Mesendoderm (in vitro differentiated cells): ENCODE measurements at regions not wholly inside any gene's neighbourhood (a gene's known extent, or its start where the extent isn't known, plus 50 kb on each side); places are given as distances from the start of the nearest gene placed in this dataset.
A peak's percentile ranks its signal among the peaks of the same experiment; 100 is the strongest.

ENCODE experiments used
- DNase-seq: peaks from one replicate; pipeline ENCODE4 v3.0.0; 2013
- H2AK5ac ChIP-seq: 2 replicates; pipeline ENCODE4 v1.6.1; 2013; ENCODE audit warnings: low read length, inconsistent platforms
- H2BK120ac ChIP-seq: 2 replicates; pipeline ENCODE4 v1.6.1; 2013; ENCODE audit warnings: low read depth, mild to moderate bottlenecking, low read length, moderate library complexity, mixed read lengths
- H2BK15ac ChIP-seq: replicated peaks from 2 replicates; pipeline ENCODE4 v1.6.1; 2013; ENCODE audit warnings: low read depth, mild to moderate bottlenecking, moderate library complexity
- H2BK5ac ChIP-seq: 2 replicates; pipeline ENCODE4 v1.6.1; 2013; ENCODE audit warnings: low read length, inconsistent platforms
- H3K18ac ChIP-seq: 2 replicates; pipeline ENCODE4 v1.6.1; 2013; ENCODE audit warnings: mild to moderate bottlenecking, low read length, mixed read lengths
- H3K23ac ChIP-seq: one replicate; pipeline ENCODE4 v1.6.1; 2013; ENCODE audit warnings: low read length
- H3K27ac ChIP-seq: 2 replicates; pipeline ENCODE4 v1.5.1; 2013; ENCODE audit warnings: low read depth, mild to moderate bottlenecking, inconsistent platforms, low read length, moderate library complexity
- H3K27me3 ChIP-seq: 2 replicates; pipeline ENCODE4 v1.6.1; 2013; ENCODE audit warnings: low read length, control low read depth, mild to moderate bottlenecking, inconsistent platforms; ENCODE audit not compliant: insufficient read depth, poor library complexity
- H3K36me3 ChIP-seq: 2 replicates; pipeline ENCODE4 v1.6.1; 2013; ENCODE audit warnings: low read length, inconsistent platforms; ENCODE audit not compliant: control insufficient read depth, insufficient read depth
- H3K4ac ChIP-seq: one replicate; pipeline ENCODE4 v1.6.1; 2013; ENCODE audit warnings: low read depth, mild to moderate bottlenecking, low read length, moderate library complexity
- H3K4me1 ChIP-seq: 2 replicates; pipeline ENCODE4 v1.6.1; 2013; ENCODE audit warnings: low read depth, low read length, inconsistent platforms; ENCODE audit not compliant: control insufficient read depth
- H3K4me2 ChIP-seq: 2 replicates; pipeline ENCODE4 v1.6.1; 2013; ENCODE audit warnings: low read length
- H3K4me3 ChIP-seq: 2 replicates; pipeline ENCODE4 v1.5.1; 2013; ENCODE audit warnings: mild to moderate bottlenecking, low read length
- H3K56ac ChIP-seq: one replicate; pipeline ENCODE4 v1.6.1; 2013; ENCODE audit warnings: low read length
- H3K79me1 ChIP-seq: 2 replicates; pipeline ENCODE4 v1.6.1; 2013; ENCODE audit warnings: low read length, inconsistent platforms
- H3K79me2 ChIP-seq: 2 replicates; pipeline ENCODE4 v1.6.1; 2013; ENCODE audit warnings: mild to moderate bottlenecking, low read length; ENCODE audit not compliant: control insufficient read depth, insufficient read depth
- H3K9ac ChIP-seq: 2 replicates; pipeline ENCODE4 v1.6.1; 2013; ENCODE audit warnings: low read length, inconsistent platforms
- H4K5ac ChIP-seq: one replicate; pipeline ENCODE4 v1.6.1; 2013; ENCODE audit warnings: low read length
- H4K8ac ChIP-seq: one replicate; pipeline ENCODE4 v1.6.1; 2013; ENCODE audit warnings: low read depth, mild to moderate bottlenecking, control low read depth, low read length, moderate library complexity
- WGBS: extraction: QIAGEN DNeasy Blood & Tissue Kit; methylation state at CpG from one replicate; pipeline ENCODE4 v1.1.7; 2013; ENCODE audit warnings: low lambda C conversion rate, missing lambda C conversion rate; ENCODE audit not compliant: insufficient coverage; ENCODE audit errors: extremely low coverage; 5-methylcytosine and 5-hydroxymethylcytosine counted together

DNA sequence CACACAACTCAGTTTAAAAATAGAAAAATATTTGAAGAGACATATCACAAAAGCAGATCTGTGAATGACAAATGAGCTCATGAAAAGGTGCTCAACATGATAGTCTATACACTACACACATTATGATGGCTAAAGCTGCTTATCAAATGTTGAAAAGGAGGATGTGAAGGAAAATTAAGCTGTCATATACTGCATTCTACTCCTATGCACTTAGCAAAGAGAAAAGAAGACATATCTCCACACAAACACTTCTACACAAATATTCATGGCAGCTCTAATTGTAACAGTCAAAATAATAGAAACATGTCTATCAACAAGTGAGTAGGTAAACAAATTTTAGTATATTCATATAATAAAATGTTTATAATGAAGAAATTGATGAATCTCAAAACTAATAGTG, 540.5 kb downstream of the PLOD2 start:
- Histone ChIP-seq H3K27ac (no peak overlapping the region), H2BK15ac (no peak overlapping the region), H3K23ac (no peak overlapping the region), H3K36me3 (no peaks in the 10 kb centered on the region), H4K8ac (no peak overlapping the region), H3K79me2 (no peaks in the 10 kb centered on the region), H2BK120ac (no peak overlapping the region), H3K18ac (no peak overlapping the region), H3K9ac (no peak overlapping the region), H3K4ac (no peak overlapping the region), H3K56ac (no peak overlapping the region), H3K4me3 (no peak overlapping the region), H3K4me2 (no peak overlapping the region), H3K27me3 (no peaks in the 10 kb centered on the region), H2BK5ac (no peak overlapping the region), H2AK5ac (no peak overlapping the region), H3K4me1 (no peaks in the 10 kb centered on the region), H3K79me1 (no peaks in the 10 kb centered on the region), H4K5ac (no peak overlapping the region)
- no peak for DNase-seq

DNA sequence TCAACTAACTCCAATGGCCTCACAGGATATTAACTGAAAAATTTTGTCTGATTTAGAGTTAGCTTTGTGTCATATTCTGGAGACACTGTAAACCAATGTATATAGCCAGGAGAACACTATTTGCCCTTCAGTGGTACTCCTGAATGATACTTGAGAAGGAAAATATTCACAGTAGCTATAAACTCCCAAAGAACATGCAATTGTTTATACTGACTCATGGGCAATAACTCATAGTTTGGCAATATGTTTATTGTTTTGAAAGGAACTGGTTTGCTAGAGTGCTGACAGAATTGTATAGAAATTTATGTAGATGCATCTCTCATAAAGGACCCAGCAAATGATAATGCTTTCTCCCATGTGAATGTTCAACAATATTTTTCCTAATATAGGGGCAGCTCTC, 537.6 kb downstream of the PLOD2 start:
- H3K27ac ChIP-seq: no peak overlapping the region
- H2BK15ac ChIP-seq: no peak overlapping the region
- no peak overlapping the region for H2BK120ac ChIP-seq
- no peak overlapping the region for H3K56ac ChIP-seq
- H3K18ac ChIP-seq: no peak overlapping the region
- no peaks in the 10 kb centered on the region for H3K4me1 ChIP-seq
- H4K5ac ChIP-seq: no peak overlapping the region
- no peaks in the 10 kb centered on the region for H3K27me3 ChIP-seq
- DNase-seq: no peak
- no peak overlapping the region for H3K9ac ChIP-seq
- H2BK5ac ChIP-seq: no peak overlapping the region
- no peak overlapping the region for H3K4ac ChIP-seq
- H2AK5ac ChIP-seq: no peak overlapping the region
- H3K4me3 ChIP-seq: no peak overlapping the region
- no peak overlapping the region for H3K4me2 ChIP-seq
- no peak overlapping the region for H4K8ac ChIP-seq
- no peak overlapping the region for H3K23ac ChIP-seq
- H3K79me1 ChIP-seq: no peaks in the 10 kb centered on the region
- H3K36me3 ChIP-seq: no peaks in the 10 kb centered on the region
- no peaks in the 10 kb centered on the region for H3K79me2 ChIP-seq

DNA sequence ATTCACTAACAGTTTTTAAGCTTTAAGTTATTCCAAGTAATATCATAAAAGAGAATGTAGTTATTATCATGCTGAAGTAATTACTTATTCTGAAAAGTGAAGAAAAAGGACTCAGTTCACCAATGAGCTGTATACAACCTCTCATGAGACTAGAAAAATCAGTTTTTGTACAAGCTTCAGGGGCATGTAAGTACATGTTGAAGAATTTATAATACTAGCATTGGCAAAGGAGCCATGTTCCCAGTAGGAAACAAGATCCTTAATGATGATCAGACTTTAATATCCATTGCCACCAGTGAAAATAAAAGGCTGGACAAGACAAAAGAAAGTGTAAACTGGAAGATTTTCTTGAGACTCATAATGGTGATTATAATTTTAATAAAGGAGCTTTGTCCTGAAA, 532.8 kb downstream of the PLOD2 start:
- H3K27me3 ChIP-seq: no peaks in the 10 kb centered on the region
- no peak overlapping the region for H2AK5ac ChIP-seq
- no peaks in the 10 kb centered on the region for H3K4me1 ChIP-seq
- no peak overlapping the region for H3K18ac ChIP-seq
- no peak overlapping the region for H3K4ac ChIP-seq
- H2BK120ac ChIP-seq: no peak overlapping the region
- no peak overlapping the region for H2BK15ac ChIP-seq
- no peak overlapping the region for H3K9ac ChIP-seq
- no peak overlapping the region for H2BK5ac ChIP-seq
- no peak overlapping the region for H3K4me2 ChIP-seq
- H3K56ac ChIP-seq: no peak overlapping the region
- no peaks in the 10 kb centered on the region for H3K79me1 ChIP-seq
- no peak overlapping the region for H3K27ac ChIP-seq
- H3K36me3 ChIP-seq: no peaks in the 10 kb centered on the region
- H3K4me3 ChIP-seq: no peak overlapping the region
- H3K79me2 ChIP-seq: no peaks in the 10 kb centered on the region
- H4K8ac ChIP-seq: no peak overlapping the region
- H4K5ac ChIP-seq: no peak overlapping the region
- H3K23ac ChIP-seq: no peak overlapping the region
- DNase-seq: no peak

DNA sequence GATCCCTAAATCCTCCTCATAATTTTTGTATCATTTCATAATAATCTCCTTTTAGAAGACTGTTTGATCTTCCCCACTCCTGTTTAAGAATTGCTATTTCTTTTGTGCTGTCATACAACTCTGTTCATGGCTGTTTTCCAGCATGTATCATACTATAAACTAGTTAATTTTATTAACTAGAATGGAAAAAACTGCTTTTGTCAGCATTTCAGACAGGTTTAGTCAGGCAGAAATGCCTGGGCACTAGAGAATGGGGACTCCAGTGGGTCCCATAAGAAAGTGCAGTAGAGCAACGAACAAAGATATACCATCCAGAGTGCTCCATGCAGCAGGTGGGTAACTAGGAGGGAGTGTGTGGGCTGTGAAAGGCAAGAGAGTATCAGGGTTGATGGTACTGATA, 523.9 kb downstream of the PLOD2 start:
- Histone ChIP-seq H2BK15ac (no peak overlapping the region), H3K27ac (no peak overlapping the region), H3K56ac (no peak overlapping the region), H3K4me3 (no peak overlapping the region), H3K79me2 (no peaks in the 10 kb centered on the region), H3K9ac (no peak overlapping the region), H2BK120ac (no peak overlapping the region), H4K8ac (no peak overlapping the region), H3K4ac (no peak overlapping the region), H3K79me1 (no peaks in the 10 kb centered on the region), H3K4me1 (no peaks in the 10 kb centered on the region), H4K5ac (no peak overlapping the region), H3K23ac (no peak overlapping the region), H3K27me3 (no peaks in the 10 kb centered on the region), H3K4me2 (no peak overlapping the region), H2AK5ac (no peak overlapping the region), H2BK5ac (no peak overlapping the region), H3K18ac (no peak overlapping the region), H3K36me3 (no peaks in the 10 kb centered on the region)
- DNase-seq: no peak
- no CpG with 5 or more reads among the region's 1 CpG for WGBS

DNA sequence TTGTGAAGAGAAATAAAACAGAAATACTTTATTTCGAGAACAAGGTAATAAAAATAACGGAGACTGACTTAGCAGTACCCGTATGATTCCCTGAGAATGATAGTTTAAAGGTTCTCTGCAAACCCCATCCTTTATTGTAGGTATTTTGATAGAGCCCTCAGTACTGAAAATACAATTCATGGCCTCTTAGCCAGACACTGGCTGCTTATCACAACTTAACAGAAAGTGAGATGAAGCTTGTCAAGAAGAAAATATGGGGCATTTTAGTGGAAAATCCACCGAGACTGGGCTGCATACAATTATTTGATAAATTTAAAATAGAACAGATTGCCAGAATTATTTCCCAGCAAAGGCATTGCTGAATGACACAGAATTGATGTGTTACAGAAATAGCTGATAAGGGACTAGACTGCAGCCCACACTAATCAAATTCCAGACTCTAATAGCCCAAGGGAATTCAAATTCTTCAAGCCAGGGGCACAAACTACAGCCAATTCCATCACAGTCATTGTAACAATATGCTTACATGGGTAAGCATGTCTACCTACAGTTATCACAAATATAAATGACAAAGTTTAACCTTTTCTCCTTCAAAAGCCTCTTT, 521.9 kb downstream of the PLOD2 start:
- Histone ChIP-seq H2BK5ac (no peak overlapping the region), H3K36me3 (no peaks in the 10 kb centered on the region), H3K4me2 (no peak overlapping the region), H2BK120ac (no peak overlapping the region), H3K79me1 (no peaks in the 10 kb centered on the region), H3K9ac (no peak overlapping the region), H4K8ac (no peak overlapping the region), H3K23ac (no peak overlapping the region), H3K4me3 (no peak overlapping the region), H3K18ac (no peak overlapping the region), H4K5ac (no peak overlapping the region), H3K4ac (no peak overlapping the region), H2BK15ac (no peak overlapping the region), H3K27ac (no peak overlapping the region), H3K4me1 (no peaks in the 10 kb centered on the region), H3K27me3 (no peaks in the 10 kb centered on the region), H2AK5ac (no peak overlapping the region), H3K79me2 (no peaks in the 10 kb centered on the region), H3K56ac (no peak overlapping the region)
- DNase-seq: peak; percentile 23
- WGBS: no CpG with 5 or more reads among the region's 4 CpGs

DNA sequence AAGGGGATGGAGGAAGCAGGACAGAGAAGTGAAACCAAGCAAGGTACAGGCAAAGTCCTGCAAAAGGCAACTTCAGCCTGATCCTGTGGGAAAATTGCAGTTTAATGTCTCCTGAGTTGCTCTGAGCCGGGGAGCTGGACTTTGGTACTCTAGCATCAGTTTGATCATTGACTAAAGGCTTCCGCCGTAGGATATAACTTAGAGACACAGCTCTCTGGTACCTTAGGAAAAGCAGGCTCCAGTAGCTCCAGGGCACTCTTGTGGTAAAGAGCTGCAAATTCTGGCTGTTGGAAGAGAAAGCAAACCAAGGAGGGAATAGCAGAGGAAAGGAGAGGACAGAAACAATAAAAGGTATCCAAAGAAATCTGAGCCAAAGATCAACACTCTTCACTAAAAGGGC, 521.1 kb downstream of the PLOD2 start:
- Histone ChIP-seq H3K4me2 (no peak overlapping the region), H4K8ac (no peak overlapping the region), H3K18ac (no peak overlapping the region), H3K4me3 (no peak overlapping the region), H3K4ac (no peak overlapping the region), H3K79me2 (no peaks in the 10 kb centered on the region), H2BK5ac (no peak overlapping the region), H3K23ac (no peak overlapping the region), H3K79me1 (no peaks in the 10 kb centered on the region), H4K5ac (no peak overlapping the region), H2BK120ac (no peak overlapping the region), H3K56ac (no peak overlapping the region), H3K36me3 (no peaks in the 10 kb centered on the region), H3K4me1 (no peaks in the 10 kb centered on the region), H3K27me3 (no peaks in the 10 kb centered on the region), H2AK5ac (no peak overlapping the region), H2BK15ac (no peak overlapping the region), H3K27ac (no peak overlapping the region), H3K9ac (no peak overlapping the region)
- DNase-seq: peak; percentile 37
- WGBS: no CpG with 5 or more reads among the region's 3 CpGs
